ENCODE measurements at regions not wholly inside any gene's neighbourhood (a gene's known extent, or its start where the extent isn't known, plus 50 kb on each side); places are given as distances from the start of the nearest gene placed in this dataset.

DNA sequence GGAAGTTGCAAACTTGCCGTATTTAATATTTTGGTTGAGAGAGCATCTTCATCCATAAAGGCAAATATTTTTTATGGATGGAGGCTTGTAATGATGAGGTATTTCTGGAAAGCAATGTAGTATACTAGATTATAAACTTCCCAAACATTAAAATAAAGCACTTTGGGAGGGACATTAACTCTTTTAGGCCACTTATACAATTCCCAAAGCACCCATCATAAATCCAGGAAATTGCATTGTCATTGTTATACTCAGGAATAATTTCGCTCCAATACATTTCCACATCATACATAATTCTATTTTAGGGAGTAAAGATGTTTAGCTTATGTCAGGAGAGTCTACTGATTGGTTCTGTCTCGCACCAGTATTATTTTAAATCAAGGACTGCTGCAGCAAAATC, 212.7 kb upstream of the MKI67 start:
- H3K27me3 ChIP-seq (ENCODE audit: control insufficient read depth in 4 of 4, insufficient read depth in 4 of 4, low read length in 3 of 4), result peaks cover 0 to 7% (median 0%) of the 10 kb centered on the region in 4 donors
- no peak overlapping the region for H3K9ac ChIP-seq (ENCODE audit: low read depth in 1 of 2, low read length in 2 of 2)
- TF ChIP-seq, protein P1, sequence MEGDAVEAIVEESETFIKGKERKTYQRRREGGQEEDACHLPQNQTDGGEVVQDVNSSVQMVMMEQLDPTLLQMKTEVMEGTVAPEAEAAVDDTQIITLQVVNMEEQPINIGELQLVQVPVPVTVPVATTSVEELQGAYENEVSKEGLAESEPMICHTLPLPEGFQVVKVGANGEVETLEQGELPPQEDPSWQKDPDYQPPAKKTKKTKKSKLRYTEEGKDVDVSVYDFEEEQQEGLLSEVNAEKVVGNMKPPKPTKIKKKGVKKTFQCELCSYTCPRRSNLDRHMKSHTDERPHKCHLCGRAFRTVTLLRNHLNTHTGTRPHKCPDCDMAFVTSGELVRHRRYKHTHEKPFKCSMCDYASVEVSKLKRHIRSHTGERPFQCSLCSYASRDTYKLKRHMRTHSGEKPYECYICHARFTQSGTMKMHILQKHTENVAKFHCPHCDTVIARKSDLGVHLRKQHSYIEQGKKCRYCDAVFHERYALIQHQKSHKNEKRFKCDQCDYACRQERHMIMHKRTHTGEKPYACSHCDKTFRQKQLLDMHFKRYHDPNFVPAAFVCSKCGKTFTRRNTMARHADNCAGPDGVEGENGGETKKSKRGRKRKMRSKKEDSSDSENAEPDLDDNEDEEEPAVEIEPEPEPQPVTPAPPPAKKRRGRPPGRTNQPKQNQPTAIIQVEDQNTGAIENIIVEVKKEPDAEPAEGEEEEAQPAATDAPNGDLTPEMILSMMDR (IDR thresholded peaks at IDR 0.05; ENCODE audit: low read depth, low read length, missing input control), result no peak
- TF ChIP-seq HNF4A (conservative IDR thresholded peaks at IDR 0.05) (no peak), FOXA2 (IDR thresholded peaks at IDR 0.05) (no peak), YY1 (IDR thresholded peaks at IDR 0.05) (no peak), SP1 (IDR thresholded peaks at IDR 0.05) (no peak), TAF1 (conservative IDR thresholded peaks at IDR 0.05) (no peak), JUND (IDR thresholded peaks at IDR 0.05) (no peak), NR2F2 (IDR thresholded peaks at IDR 0.05) (no peak), GABPA (IDR thresholded peaks at IDR 0.05 in 1 of 2, conservative IDR thresholded peaks at IDR 0.05 in 1 of 2) (no peak), RAD21 (IDR thresholded peaks at IDR 0.05) (no peak)
- TF ChIP-seq, protein P2, sequence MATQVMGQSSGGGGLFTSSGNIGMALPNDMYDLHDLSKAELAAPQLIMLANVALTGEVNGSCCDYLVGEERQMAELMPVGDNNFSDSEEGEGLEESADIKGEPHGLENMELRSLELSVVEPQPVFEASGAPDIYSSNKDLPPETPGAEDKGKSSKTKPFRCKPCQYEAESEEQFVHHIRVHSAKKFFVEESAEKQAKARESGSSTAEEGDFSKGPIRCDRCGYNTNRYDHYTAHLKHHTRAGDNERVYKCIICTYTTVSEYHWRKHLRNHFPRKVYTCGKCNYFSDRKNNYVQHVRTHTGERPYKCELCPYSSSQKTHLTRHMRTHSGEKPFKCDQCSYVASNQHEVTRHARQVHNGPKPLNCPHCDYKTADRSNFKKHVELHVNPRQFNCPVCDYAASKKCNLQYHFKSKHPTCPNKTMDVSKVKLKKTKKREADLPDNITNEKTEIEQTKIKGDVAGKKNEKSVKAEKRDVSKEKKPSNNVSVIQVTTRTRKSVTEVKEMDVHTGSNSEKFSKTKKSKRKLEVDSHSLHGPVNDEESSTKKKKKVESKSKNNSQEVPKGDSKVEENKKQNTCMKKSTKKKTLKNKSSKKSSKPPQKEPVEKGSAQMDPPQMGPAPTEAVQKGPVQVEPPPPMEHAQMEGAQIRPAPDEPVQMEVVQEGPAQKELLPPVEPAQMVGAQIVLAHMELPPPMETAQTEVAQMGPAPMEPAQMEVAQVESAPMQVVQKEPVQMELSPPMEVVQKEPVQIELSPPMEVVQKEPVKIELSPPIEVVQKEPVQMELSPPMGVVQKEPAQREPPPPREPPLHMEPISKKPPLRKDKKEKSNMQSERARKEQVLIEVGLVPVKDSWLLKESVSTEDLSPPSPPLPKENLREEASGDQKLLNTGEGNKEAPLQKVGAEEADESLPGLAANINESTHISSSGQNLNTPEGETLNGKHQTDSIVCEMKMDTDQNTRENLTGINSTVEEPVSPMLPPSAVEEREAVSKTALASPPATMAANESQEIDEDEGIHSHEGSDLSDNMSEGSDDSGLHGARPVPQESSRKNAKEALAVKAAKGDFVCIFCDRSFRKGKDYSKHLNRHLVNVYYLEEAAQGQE (IDR thresholded peaks at IDR 0.05), result no peak
- TF ChIP-seq, protein P3, sequence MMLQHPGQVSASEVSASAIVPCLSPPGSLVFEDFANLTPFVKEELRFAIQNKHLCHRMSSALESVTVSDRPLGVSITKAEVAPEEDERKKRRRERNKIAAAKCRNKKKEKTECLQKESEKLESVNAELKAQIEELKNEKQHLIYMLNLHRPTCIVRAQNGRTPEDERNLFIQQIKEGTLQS (IDR thresholded peaks at IDR 0.05), result no peak
- TF ChIP-seq, protein P4, sequence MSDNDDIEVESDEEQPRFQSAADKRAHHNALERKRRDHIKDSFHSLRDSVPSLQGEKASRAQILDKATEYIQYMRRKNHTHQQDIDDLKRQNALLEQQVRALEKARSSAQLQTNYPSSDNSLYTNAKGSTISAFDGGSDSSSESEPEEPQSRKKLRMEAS (IDR thresholded peaks at IDR 0.05), result no peak
- H3K4me1 ChIP-seq (ENCODE audit: control insufficient read depth in 4 of 4, insufficient read depth in 4 of 4, low read length in 3 of 4), result no peaks in the 10 kb centered on the region
- no peak overlapping the region for H3K27ac ChIP-seq (ENCODE audit: low read depth in 1 of 2, low read length in 2 of 2)
- H3K9me3 ChIP-seq (ENCODE audit: control insufficient read depth in 4 of 4, low read length in 3 of 4), result no peaks in the 10 kb centered on the region
- no peak overlapping the region for H3K4me3 ChIP-seq (ENCODE audit: low read depth in 1 of 3, low read length in 3 of 3)
- no peak for DNase-seq (ENCODE audit: low spot score)
- 75% methylated on average over 3 of the region's 3 CpGs for WGBS
- H3K36me3 ChIP-seq (ENCODE audit: control insufficient read depth in 4 of 4, insufficient read depth in 3 of 4, low read depth in 1 of 4, low read length in 3 of 4), result no peaks in the 10 kb centered on the region

DNA sequence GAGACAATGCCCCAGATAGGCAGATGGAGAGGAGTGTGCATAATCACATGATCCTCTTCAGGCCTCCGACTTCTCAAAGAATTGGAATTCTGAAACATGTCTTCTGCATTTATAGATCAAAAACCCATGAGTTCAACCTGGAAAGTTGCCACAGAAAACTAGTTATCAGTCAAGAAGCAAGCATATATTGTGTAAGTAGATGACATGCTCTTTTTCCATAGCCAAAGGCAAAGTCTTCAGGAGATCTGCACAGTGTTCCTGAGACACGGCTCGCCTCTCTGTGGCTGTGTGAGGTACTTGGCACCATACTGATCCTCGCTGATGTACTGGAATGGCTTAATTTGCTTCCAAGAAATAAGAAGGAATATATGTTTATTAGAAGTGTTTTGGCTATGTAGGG, 213.5 kb upstream of the MKI67 start:
- H3K4me1 ChIP-seq (ENCODE audit: control insufficient read depth in 4 of 4, insufficient read depth in 4 of 4, low read length in 3 of 4), result no peaks in the 10 kb centered on the region
- no peak overlapping the region for H3K9ac ChIP-seq (ENCODE audit: low read depth in 1 of 2, low read length in 2 of 2)
- TF ChIP-seq JUND (IDR thresholded peaks at IDR 0.05) (no peak), NR2F2 (IDR thresholded peaks at IDR 0.05) (no peak), HNF4A (conservative IDR thresholded peaks at IDR 0.05) (no peak), EGR1 (IDR thresholded peaks at IDR 0.05; ENCODE audit: low read depth in 2 of 2) (no peak)
- TF ChIP-seq, protein P3 (IDR thresholded peaks at IDR 0.05), result no peak
- peaks cover 0 to 7% (median 0%) of the 10 kb centered on the region in 4 donors for H3K27me3 ChIP-seq (ENCODE audit: control insufficient read depth in 4 of 4, insufficient read depth in 4 of 4, low read length in 3 of 4)
- no peak for DNase-seq (ENCODE audit: low spot score)
- no peaks in the 10 kb centered on the region for H3K36me3 ChIP-seq (ENCODE audit: control insufficient read depth in 4 of 4, insufficient read depth in 3 of 4, low read depth in 1 of 4, low read length in 3 of 4)
- WGBS, result 77% methylated on average over 4 of the region's 4 CpGs
- no peak overlapping the region for H3K27ac ChIP-seq (ENCODE audit: low read depth in 1 of 2, low read length in 2 of 2)
- no peak overlapping the region for H3K4me3 ChIP-seq (ENCODE audit: low read depth in 1 of 3, low read length in 3 of 3)
- no peaks in the 10 kb centered on the region for H3K9me3 ChIP-seq (ENCODE audit: control insufficient read depth in 4 of 4, low read length in 3 of 4)

All from liver (tissue), 8 donors.